ENCODE measurements at regions not wholly inside any gene's neighbourhood (a gene's known extent, or its start where the extent isn't known, plus 50 kb on each side); places are given as distances from the start of the nearest gene placed in this dataset.

- TF ChIP-seq POLR2A (IDR thresholded peaks at IDR 0.05; ENCODE audit: low read depth, low read length) (no peak), SPI1 (IDR thresholded peaks at IDR 0.05; ENCODE audit: low read depth, low read length) (no peak), POLR2AphosphoS5 (IDR thresholded peaks at IDR 0.05; ENCODE audit: low read depth, low read length) (no peak), POU2F2 (IDR thresholded peaks at IDR 0.05; ENCODE audit: low read depth, low read length) (no peak)
These were observed 153.2 kb upstream of the CCDC179 start for GRCh38 chr11:23013509-23013908.
